GM19397 (cell line): ENCODE measurements at regions not wholly inside any gene's neighbourhood (a gene's known extent, or its start where the extent isn't known, plus 50 kb on each side); places are given as distances from the start of the nearest gene placed in this dataset.

Experiments used
- ATAC-seq: cut with Tn5 transposase; IDR thresholded peaks from one replicate; pipeline ENCODE4 v1.9.1; 2021; ENCODE audit warnings: mild to moderate bottlenecking, moderate library complexity; ENCODE audit not compliant: unreplicated experiment

- ATAC-seq = no peak
These were observed 128.6 kb upstream of the CPM start for GRCh38 chr12:69061574-69061973.

- ATAC-seq = no peak
These were observed 129.8 kb upstream of the CPM start for GRCh38 chr12:69062621-69063237.

- ATAC-seq = no peak
These were observed 131.9 kb upstream of the CPM start for GRCh38 chr12:69064734-69065443.

- ATAC-seq = no peak
These were observed 132.8 kb upstream of the CPM start for GRCh38 chr12:69065775-69066174.

- no peak for ATAC-seq
These were observed 133.8 kb upstream of the CPM start for GRCh38 chr12:69066492-69067373.

GRCh38 chr12:69067713-69068112 lies 134.7 kb upstream of the CPM start:
- no peak for ATAC-seq

- no peak for ATAC-seq
These were observed 135.5 kb upstream of the CPM start for GRCh38 chr12:69068448-69068847.

GRCh38 chr12:69069479-69069878 lies 136.5 kb upstream of the CPM start:
- ATAC-seq = no peak

- ATAC-seq = no peak
These were observed 137.5 kb upstream of the CPM start for GRCh38 chr12:69070319-69071090.

- ATAC-seq = no peak
These were observed 138.1 kb upstream of the CPM start for GRCh38 chr12:69071091-69071370.

- ATAC-seq = no peak
These were observed 140.1 kb upstream of the CPM start for GRCh38 chr12:69073035-69073434.

GRCh38 chr12:69074556-69075349 lies 141.8 kb upstream of the CPM start:
- ATAC-seq = no peak

- ATAC-seq = no peak
These were observed 150.7 kb upstream of the CPM start for GRCh38 chr12:69083689-69084088.

GRCh38 chr12:69084816-69085378 lies 151.9 kb upstream of the CPM start:
- no peak for ATAC-seq

GRCh38 chr12:69085852-69086251 lies 152.9 kb upstream of the CPM start:
- ATAC-seq = no peak

- ATAC-seq = no peak
These were observed 151.4 kb upstream of the CPSF6 start for GRCh38 chr12:69087986-69088385.

- ATAC-seq = no peak
These were observed 148.6 kb upstream of the CPSF6 start for GRCh38 chr12:69090722-69091121.

- no peak for ATAC-seq
These were observed 147.8 kb upstream of the CPSF6 start for GRCh38 chr12:69091442-69092017.

GRCh38 chr12:69092137-69092536 lies 147.2 kb upstream of the CPSF6 start:
- no peak for ATAC-seq
